Loucy (cell line): ENCODE measurements at regions not wholly inside any gene's neighbourhood (a gene's known extent, or its start where the extent isn't known, plus 50 kb on each side); places are given as distances from the start of the nearest gene placed in this dataset.

Source experiments
- H2AFZ ChIP-seq: fragments of 200-600 bp; sonication (generic); 2 replicates; pipeline ENCODE4 v1.6.0; 2016; ENCODE audit warnings: antibody characterized with exemption, mild to moderate bottlenecking, low read length, moderate library complexity
- H3F3A ChIP-seq: fragments of 200-600 bp; 2 replicates; pipeline ENCODE4 v1.6.0; 2016; ENCODE audit warnings: antibody characterized with exemption, low read depth, mild to moderate bottlenecking
- H3K27me3 ChIP-seq: fragments of 200-600 bp; sonication (generic); 2 replicates; pipeline ENCODE4 v1.6.1; 2014; ENCODE audit warnings: low read length, mild to moderate bottlenecking; ENCODE audit not compliant: insufficient read depth, poor library complexity, severe bottlenecking
- H3K36me3 ChIP-seq: fragments of 200-600 bp; sonication (generic); 2 replicates; pipeline ENCODE4 v1.6.1; 2016; ENCODE audit warnings: low read length; ENCODE audit not compliant: insufficient read depth
- H3K4me1 ChIP-seq: fragments of 200-600 bp; sonication (generic); 2 replicates; pipeline ENCODE4 v1.5.1; 2014; ENCODE audit warnings: low read length, mild to moderate bottlenecking; ENCODE audit not compliant: insufficient read depth, poor library complexity, severe bottlenecking
- H3K4me2 ChIP-seq: fragments of 200-600 bp; sonication (generic); 2 replicates; pipeline ENCODE4 v1.6.0; 2014; ENCODE audit warnings: antibody characterized with exemption, low read length, low read depth, mild to moderate bottlenecking; ENCODE audit not compliant: poor library complexity, severe bottlenecking
- H3K4me3 ChIP-seq: fragments of 200-600 bp; sonication (generic); 2 replicates; pipeline ENCODE4 v1.5.1; 2014; ENCODE audit warnings: low read length, mild to moderate bottlenecking, mixed read lengths; ENCODE audit not compliant: poor library complexity, severe bottlenecking
- H3K79me2 ChIP-seq: fragments of 200-600 bp; sonication (generic); 2 replicates; pipeline ENCODE4 v1.6.1; 2014; ENCODE audit warnings: low read length; ENCODE audit not compliant: insufficient read depth
- H3K9ac ChIP-seq: fragments of 200-600 bp; sonication (generic); 2 replicates; pipeline ENCODE4 v1.6.0; 2014; ENCODE audit warnings: mild to moderate bottlenecking, low read depth, low read length, moderate library complexity; ENCODE audit not compliant: poor library complexity, severe bottlenecking
- H3K9me2 ChIP-seq: fragments of 200-600 bp; sonication (generic); replicated peaks from 2 replicates; pipeline ENCODE4 v1.6.1; 2016; ENCODE audit warnings: low read depth, low read length, mixed read lengths
- H3K9me3 ChIP-seq: fragments of 200-600 bp; sonication (generic); 2 replicates; pipeline ENCODE4 v1.6.1; 2014; ENCODE audit warnings: mild to moderate bottlenecking, antibody characterized with exemption, low read length, low read depth; ENCODE audit not compliant: insufficient read depth
- H4K20me1 ChIP-seq: fragments of 200-600 bp; sonication (generic); 2 replicates; pipeline ENCODE4 v1.6.0; 2014; ENCODE audit warnings: antibody characterized with exemption, low read length, mild to moderate bottlenecking; ENCODE audit not compliant: insufficient read depth, poor library complexity, severe bottlenecking
- CTCF ChIP-seq: fragments of 200-600 bp; sonication (generic); conservative IDR thresholded peaks from 2 replicates; pipeline ENCODE4 v1.5.1; 2014; ENCODE audit warnings: mild to moderate bottlenecking, antibody characterized with exemption, low read length
- EZH2phosphoT487 ChIP-seq: fragments of 200-600 bp; IDR thresholded peaks from 2 replicates; pipeline ENCODE4 v1.6.1; 2018; ENCODE audit warnings: antibody characterized with exemption, mild to moderate bottlenecking, moderate library complexity, borderline replicate concordance

- Histone ChIP-seq H2AFZ (no peak overlapping the region), H3K9ac (no peak overlapping the region), H3K9me3 (no peaks in the 10 kb centered on the region), H3F3A (no peaks in the 10 kb centered on the region), H3K9me2 (no peaks in the 10 kb centered on the region), H3K79me2 (no peaks in the 10 kb centered on the region), H3K27me3 (no peaks in the 10 kb centered on the region), H3K4me3 (no peak overlapping the region), H3K36me3 (no peaks in the 10 kb centered on the region), H3K4me1 (no peaks in the 10 kb centered on the region), H3K4me2 (no peak overlapping the region), H4K20me1 (no peaks in the 10 kb centered on the region)
- TF ChIP-seq EZH2phosphoT487, result no peak
Measured at GRCh38 chr12:116346222-116346621, 68.7 kb upstream of the MED13L start.

DNA sequence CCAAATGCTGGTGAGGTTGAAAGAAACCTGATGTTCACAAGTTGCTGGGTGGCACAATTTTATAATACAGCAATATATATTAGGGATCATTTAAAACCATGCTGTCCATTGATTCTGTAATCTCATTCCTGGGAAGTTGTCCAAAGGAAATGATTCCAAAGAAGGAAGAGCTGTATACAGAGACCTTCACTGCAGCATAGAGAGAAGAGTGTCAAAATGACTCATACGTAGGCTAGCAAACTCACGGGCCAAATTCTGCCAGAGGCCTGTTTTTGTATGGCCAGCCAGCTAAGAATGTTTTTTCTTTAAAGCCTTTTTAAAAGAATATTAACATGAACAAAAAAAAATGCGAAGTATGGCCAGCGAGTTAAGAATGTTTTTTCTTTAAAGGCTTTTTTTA, 69.2 kb upstream of the MED13L start:
- H4K20me1 ChIP-seq, result no peaks in the 10 kb centered on the region
- no peak overlapping the region for H3K4me2 ChIP-seq
- H3F3A ChIP-seq, result no peaks in the 10 kb centered on the region
- H2AFZ ChIP-seq, result no peak overlapping the region
- no peaks in the 10 kb centered on the region for H3K36me3 ChIP-seq
- no peaks in the 10 kb centered on the region for H3K9me3 ChIP-seq
- TF ChIP-seq CTCF, result no peak
- no peak for TF ChIP-seq EZH2phosphoT487
- H3K4me1 ChIP-seq, result no peaks in the 10 kb centered on the region
- no peaks in the 10 kb centered on the region for H3K79me2 ChIP-seq
- no peak overlapping the region for H3K4me3 ChIP-seq
- no peaks in the 10 kb centered on the region for H3K27me3 ChIP-seq
- H3K9ac ChIP-seq, result no peak overlapping the region
- H3K9me2 ChIP-seq, result no peaks in the 10 kb centered on the region

DNA sequence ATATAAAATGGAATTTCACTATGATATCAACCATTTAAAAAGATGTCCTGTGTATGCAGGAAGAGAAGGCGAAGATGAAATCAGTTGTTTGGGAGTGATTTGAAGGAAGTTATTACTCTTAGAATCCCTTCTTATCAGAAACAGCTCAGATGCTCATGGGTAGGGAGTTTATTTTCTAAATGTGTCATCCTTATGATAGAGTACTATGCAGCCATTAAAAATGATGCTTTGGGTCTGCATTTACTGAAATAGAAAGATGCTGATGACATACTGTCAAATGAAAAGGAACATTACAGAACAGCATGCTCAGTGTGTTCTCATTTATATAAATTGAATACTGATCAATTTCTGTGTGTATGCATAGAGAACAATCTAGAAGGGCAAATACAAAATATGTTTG, 69.8 kb upstream of the MED13L start:
- Histone ChIP-seq H3K9me3 (no peaks in the 10 kb centered on the region), H3F3A (no peaks in the 10 kb centered on the region), H3K9me2 (no peaks in the 10 kb centered on the region), H4K20me1 (no peaks in the 10 kb centered on the region), H3K27me3 (no peaks in the 10 kb centered on the region), H3K36me3 (no peaks in the 10 kb centered on the region), H3K9ac (no peak overlapping the region), H3K4me3 (no peak overlapping the region), H3K79me2 (no peaks in the 10 kb centered on the region), H3K4me2 (no peak overlapping the region), H2AFZ (no peak overlapping the region), H3K4me1 (no peaks in the 10 kb centered on the region)
- TF ChIP-seq CTCF (no peak), EZH2phosphoT487 (no peak)

GRCh38 chr12:116352315-116352835, 74.9 kb upstream of the MED13L start:
- no peaks in the 10 kb centered on the region for H3K4me1 ChIP-seq
- no peaks in the 10 kb centered on the region for H4K20me1 ChIP-seq
- no peak overlapping the region for H3K4me3 ChIP-seq
- no peak for TF ChIP-seq EZH2phosphoT487
- no peak for TF ChIP-seq CTCF
- no peaks in the 10 kb centered on the region for H3K27me3 ChIP-seq
- H3K79me2 ChIP-seq, result no peaks in the 10 kb centered on the region
- no peaks in the 10 kb centered on the region for H3F3A ChIP-seq
- no peaks in the 10 kb centered on the region for H3K9me3 ChIP-seq
- H3K36me3 ChIP-seq, result no peaks in the 10 kb centered on the region
- H3K9me2 ChIP-seq, result no peaks in the 10 kb centered on the region
- no peak overlapping the region for H3K9ac ChIP-seq
- no peak overlapping the region for H3K4me2 ChIP-seq
- no peak overlapping the region for H2AFZ ChIP-seq
